ENCODE measurements at regions not wholly inside any gene's neighbourhood (a gene's known extent, or its start where the extent isn't known, plus 50 kb on each side); places are given as distances from the start of the nearest gene placed in this dataset.

DNA sequence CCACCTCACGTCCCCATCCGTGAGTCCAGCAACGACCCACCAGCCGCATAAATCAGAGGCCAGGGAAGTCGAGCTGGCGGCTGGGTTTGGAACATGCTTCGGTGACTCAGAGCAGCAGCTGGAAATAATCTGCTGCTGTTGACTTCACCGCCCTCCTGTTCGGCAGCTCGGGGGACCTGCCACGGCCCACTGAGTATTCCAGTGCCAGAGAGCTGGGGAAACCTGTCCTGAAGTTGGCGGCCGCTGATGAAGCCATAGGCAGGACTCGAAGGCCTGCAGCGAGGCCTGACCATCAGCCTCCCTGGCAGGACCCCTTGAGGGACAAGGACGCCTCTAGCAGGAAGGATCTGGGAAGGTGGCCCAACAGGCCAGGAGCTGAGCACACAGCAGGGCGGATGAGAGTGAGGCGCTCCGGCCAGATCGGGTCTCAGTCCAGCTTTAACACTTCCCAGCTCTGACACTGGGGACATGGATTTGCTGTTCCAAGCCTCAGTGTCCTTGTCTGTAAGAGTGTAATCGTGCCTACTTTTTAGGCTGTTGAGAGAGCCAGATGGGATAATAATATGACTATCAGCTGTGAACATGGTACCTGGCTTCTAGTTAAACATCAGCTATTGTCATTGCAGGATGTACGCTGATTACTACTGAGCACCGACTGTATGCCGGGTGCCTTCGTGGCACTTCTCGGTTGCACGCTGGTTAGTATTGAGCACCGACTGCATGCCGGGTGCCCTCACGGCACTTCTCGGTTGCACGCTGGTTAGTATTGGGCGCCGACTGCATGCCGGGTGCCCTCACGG is 50.4 kb upstream of the CIBAR2 start:
- H3K4me3 ChIP-seq: no peak overlapping the region
- no peaks in the 10 kb centered on the region for H3K27me3 ChIP-seq
- TF ChIP-seq, protein P1, sequence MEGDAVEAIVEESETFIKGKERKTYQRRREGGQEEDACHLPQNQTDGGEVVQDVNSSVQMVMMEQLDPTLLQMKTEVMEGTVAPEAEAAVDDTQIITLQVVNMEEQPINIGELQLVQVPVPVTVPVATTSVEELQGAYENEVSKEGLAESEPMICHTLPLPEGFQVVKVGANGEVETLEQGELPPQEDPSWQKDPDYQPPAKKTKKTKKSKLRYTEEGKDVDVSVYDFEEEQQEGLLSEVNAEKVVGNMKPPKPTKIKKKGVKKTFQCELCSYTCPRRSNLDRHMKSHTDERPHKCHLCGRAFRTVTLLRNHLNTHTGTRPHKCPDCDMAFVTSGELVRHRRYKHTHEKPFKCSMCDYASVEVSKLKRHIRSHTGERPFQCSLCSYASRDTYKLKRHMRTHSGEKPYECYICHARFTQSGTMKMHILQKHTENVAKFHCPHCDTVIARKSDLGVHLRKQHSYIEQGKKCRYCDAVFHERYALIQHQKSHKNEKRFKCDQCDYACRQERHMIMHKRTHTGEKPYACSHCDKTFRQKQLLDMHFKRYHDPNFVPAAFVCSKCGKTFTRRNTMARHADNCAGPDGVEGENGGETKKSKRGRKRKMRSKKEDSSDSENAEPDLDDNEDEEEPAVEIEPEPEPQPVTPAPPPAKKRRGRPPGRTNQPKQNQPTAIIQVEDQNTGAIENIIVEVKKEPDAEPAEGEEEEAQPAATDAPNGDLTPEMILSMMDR (IDR thresholded peaks at IDR 0.05): no peak
- peak; percentile 9 to 85 for TF ChIP-seq POLR2AphosphoS5 (IDR thresholded peaks at IDR 0.05; ENCODE audit: insufficient read depth in 1 of 2, low read depth in 1 of 2)
- H3K36me3 ChIP-seq: no peaks in the 10 kb centered on the region
- intact Hi-C loops (cut with DNase I): loop anchor here (5.0 kb wide), 1 partner anchor 35 kb away; no protein-coding TSS in a partner anchor
- no peaks in the 10 kb centered on the region for H3K9me3 ChIP-seq
- H3K4me1 ChIP-seq: peaks cover 50% of the 10 kb centered on the region
- DNase-seq (ENCODE audit: extremely low spot score in 2 of 2): no peak
- peak overlapping the region; percentile 77 for H3K27ac ChIP-seq

DNA sequence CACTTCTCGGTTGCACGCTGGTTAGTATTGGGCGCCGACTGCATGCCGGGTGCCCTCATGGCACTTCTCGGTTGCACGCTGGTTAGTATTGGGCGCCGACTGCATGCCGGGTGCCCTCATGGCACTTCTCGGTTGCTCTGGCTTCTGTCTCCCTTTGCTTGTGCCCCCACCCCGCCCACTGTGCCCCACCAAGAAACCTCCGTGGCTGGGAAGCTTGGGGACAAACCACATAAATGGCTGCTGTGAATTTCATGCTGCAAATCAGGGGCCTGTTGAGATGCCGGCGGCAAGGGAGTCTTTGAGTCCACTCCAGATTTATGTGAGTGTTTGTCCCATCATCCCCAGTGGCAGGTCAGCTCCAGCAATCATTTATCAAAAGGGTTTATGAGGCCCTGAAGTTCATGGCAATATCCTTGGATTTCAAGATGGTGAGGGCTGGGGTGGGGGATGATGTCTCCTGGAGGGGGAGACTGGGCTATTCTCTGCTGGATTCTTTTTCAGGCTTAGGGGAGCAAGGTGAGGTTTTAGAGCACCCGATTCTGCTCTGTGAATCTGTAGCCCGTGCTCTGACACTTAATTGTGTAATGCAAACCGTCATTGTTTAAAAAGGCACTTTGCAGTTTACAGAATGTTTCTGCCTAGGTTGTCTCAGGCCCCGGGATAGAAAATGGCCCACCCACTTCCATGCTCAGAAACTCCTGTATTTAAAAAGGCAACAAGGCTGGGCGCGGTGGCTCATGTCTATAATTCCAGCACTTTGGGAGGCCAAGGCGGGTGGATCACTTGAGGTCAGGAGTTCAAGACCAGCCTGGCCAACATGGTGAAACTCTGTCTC is 51.2 kb upstream of the CIBAR2 start:
- Histone ChIP-seq H3K27me3 (no peaks in the 10 kb centered on the region), H3K4me3 (no peak overlapping the region), H3K4me1 (peaks cover 58% of the 10 kb centered on the region), H3K36me3 (no peaks in the 10 kb centered on the region), H3K27ac (no peak overlapping the region), H3K9me3 (no peaks in the 10 kb centered on the region)
- DNase-seq (ENCODE audit: extremely low spot score in 2 of 2): no peak
- intact Hi-C loops (cut with DNase I): loop anchor here (5.0 kb wide), 1 partner anchor 36 kb away; no protein-coding TSS in a partner anchor
- no peak for TF ChIP-seq POLR2AphosphoS5 (IDR thresholded peaks at IDR 0.05; ENCODE audit: insufficient read depth in 1 of 2, low read depth in 1 of 2)
- TF ChIP-seq, protein P1 (IDR thresholded peaks at IDR 0.05): no peak
- TF ChIP-seq POLR2A (IDR thresholded peaks at IDR 0.05): no peak

DNA sequence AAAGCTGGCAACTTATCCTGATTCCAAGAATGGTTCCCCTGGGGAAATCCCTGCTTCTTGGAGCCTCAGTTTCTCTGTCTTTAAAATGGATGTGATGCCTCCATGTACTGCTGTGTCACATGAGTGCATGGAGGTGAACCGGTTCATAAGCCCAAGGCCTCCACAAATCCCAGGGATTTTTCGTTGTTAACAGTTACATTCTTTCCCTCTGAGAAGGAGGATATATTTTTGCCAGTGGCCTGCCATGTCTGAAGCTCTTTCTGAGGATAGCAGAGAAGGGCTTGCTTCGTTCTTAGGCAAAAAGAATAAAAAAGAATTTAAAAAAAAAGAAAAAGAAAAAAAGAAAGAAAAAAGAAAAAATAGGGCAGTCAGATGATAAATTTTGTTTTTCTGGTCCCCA is 52.2 kb upstream of the CIBAR2 start:
- H3K9me3 ChIP-seq: no peaks in the 10 kb centered on the region
- TF ChIP-seq POLR2AphosphoS5 (IDR thresholded peaks at IDR 0.05; ENCODE audit: insufficient read depth in 1 of 2, low read depth in 1 of 2) (no peak), POLR2A (IDR thresholded peaks at IDR 0.05) (no peak)
- TF ChIP-seq, protein P1 (IDR thresholded peaks at IDR 0.05): no peak
- no peaks in the 10 kb centered on the region for H3K27me3 ChIP-seq
- intact Hi-C loops (cut with DNase I): loop anchor here (5.0 kb wide), 1 partner anchor 37 kb away; no protein-coding TSS in a partner anchor
- H3K27ac ChIP-seq: no peak overlapping the region
- DNase-seq (ENCODE audit: extremely low spot score in 2 of 2): no peak
- peaks cover 62% of the 10 kb centered on the region for H3K4me1 ChIP-seq
- no peak overlapping the region for H3K4me3 ChIP-seq
- no peaks in the 10 kb centered on the region for H3K36me3 ChIP-seq

DNA sequence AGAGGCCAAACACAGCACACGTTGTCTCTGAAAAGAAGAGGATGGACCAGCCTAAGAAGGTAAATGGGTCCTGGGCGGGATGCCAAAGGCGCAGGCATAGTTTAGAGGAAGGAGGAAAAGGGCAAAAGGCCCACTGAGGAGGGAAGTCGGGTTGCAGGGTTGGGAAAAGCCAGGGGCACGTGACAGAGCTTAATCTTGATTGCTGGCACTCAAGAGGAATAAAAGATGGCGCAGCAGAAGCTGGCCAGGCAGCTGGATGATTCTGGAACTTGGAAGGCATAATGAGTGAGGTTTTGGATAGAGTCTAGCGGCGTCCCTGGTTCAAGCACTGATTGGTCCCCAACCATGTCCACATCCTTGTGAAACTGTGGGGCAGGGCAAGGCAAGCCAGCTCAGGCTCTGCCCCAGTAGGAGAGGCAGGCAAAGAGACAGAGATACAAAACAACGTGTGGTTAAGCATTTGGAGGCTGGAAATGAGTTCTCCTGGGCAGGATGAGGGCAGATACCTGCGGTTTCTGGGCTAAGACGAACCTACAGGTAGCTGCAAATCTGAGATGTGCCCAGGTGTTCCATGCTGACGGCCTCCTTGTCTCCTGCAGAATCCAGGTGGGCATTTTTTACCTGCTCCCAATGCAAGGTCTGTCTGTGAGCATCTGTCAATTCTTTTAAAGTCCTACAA is 52.7 kb upstream of the CIBAR2 start:
- no peak for DNase-seq (ENCODE audit: extremely low spot score in 2 of 2)
- Histone ChIP-seq H3K4me1 (peaks cover 58% of the 10 kb centered on the region), H3K9me3 (no peaks in the 10 kb centered on the region), H3K4me3 (no peak overlapping the region), H3K27ac (no peak overlapping the region), H3K27me3 (no peaks in the 10 kb centered on the region), H3K36me3 (no peaks in the 10 kb centered on the region)
- intact Hi-C loops (cut with DNase I): loop anchor here (5.0 kb wide), 1 partner anchor 38 kb away; no protein-coding TSS in a partner anchor
- TF ChIP-seq POLR2A (IDR thresholded peaks at IDR 0.05) (no peak), POLR2AphosphoS5 (IDR thresholded peaks at IDR 0.05; ENCODE audit: insufficient read depth in 1 of 2, low read depth in 1 of 2) (peak in 1 of 2 donors; percentile 35)
- TF ChIP-seq, protein P1 (IDR thresholded peaks at IDR 0.05): no peak

Data from vagina (tissue), 2 donors.